ENCODE measurements at regions not wholly inside any gene's neighbourhood (a gene's known extent, or its start where the extent isn't known, plus 50 kb on each side); places are given as distances from the start of the nearest gene placed in this dataset.

- no peak for DNase-seq (ENCODE audit: extremely low read depth, low read depth)
Measured at GRCh38 chr17:62119373-62119772, 54.3 kb upstream of the MED13 start.

Small RNA genes in the stretch of these regions (small RNA-seq; reads per million reads assigned to genes)
- gene RF00019 = 0 reads per million in 2 experiments
